Inferior parietal cortex (tissue), 1 donor: ENCODE measurements at regions not wholly inside any gene's neighbourhood (a gene's known extent, or its start where the extent isn't known, plus 50 kb on each side); places are given as distances from the start of the nearest gene placed in this dataset.
"Not testable (repeated sequence)": the region's sequence is repeated elsewhere in the genome, so short reads cannot be mapped to it uniquely, and the experiment has no call there.

Experiments
- DNase-seq: peaks from one replicate; pipeline ENCODE4 v3.0.0-alpha.2; 2016; ENCODE audit errors: extremely low spot score

- DNase-seq = no peak
Measured at GRCh38 chr6:149127212-149127611, 190.3 kb upstream of the TAB2 start.

- DNase-seq = no peak
Measured at GRCh38 chr6:149128489-149129145, 188.9 kb upstream of the TAB2 start.

GRCh38 chr6:149129371-149130077, 188.0 kb upstream of the TAB2 start:
- no peak for DNase-seq

- DNase-seq = no peak
Measured at GRCh38 chr6:149130090-149130489, 187.4 kb upstream of the TAB2 start.

- no peak for DNase-seq
Measured at GRCh38 chr6:149130508-149130907, 187.0 kb upstream of the TAB2 start.

- DNase-seq = no peak
Measured at GRCh38 chr6:149131891-149132290, 185.6 kb upstream of the TAB2 start.

GRCh38 chr6:149132336-149132735, 185.2 kb upstream of the TAB2 start:
- no peak for DNase-seq

GRCh38 chr6:149134511-149134933, 183.0 kb upstream of the TAB2 start:
- DNase-seq = no peak

- no peak for DNase-seq
Measured at GRCh38 chr6:149135809-149136208, 181.7 kb upstream of the TAB2 start.

GRCh38 chr6:149136273-149136912, 181.1 kb upstream of the TAB2 start:
- DNase-seq = no peak

GRCh38 chr6:149136913-149137286, 180.6 kb upstream of the TAB2 start:
- no peak for DNase-seq

GRCh38 chr6:149137594-149137993, 179.9 kb upstream of the TAB2 start:
- no peak for DNase-seq

GRCh38 chr6:149138089-149138488, 179.4 kb upstream of the TAB2 start:
- no peak for DNase-seq

GRCh38 chr6:149138699-149139294, 178.7 kb upstream of the TAB2 start:
- DNase-seq = no peak

- DNase-seq = no peak
Measured at GRCh38 chr6:149139782-149140136, 177.8 kb upstream of the TAB2 start.

- DNase-seq = no peak
Measured at GRCh38 chr6:149140137-149140909, 177.2 kb upstream of the TAB2 start.

GRCh38 chr6:149140910-149141290, 176.6 kb upstream of the TAB2 start:
- no peak for DNase-seq

- no peak for DNase-seq
Measured at GRCh38 chr6:149142924-149143429, 174.5 kb upstream of the TAB2 start.

GRCh38 chr6:149145800-149146199, 171.7 kb upstream of the TAB2 start:
- DNase-seq = not testable (repeated sequence)

- no peak for DNase-seq
Measured at GRCh38 chr6:149147195-149147594, 170.3 kb upstream of the TAB2 start.

GRCh38 chr6:149147938-149148718, 169.4 kb upstream of the TAB2 start:
- no peak for DNase-seq
